ENCODE measurements at regions not wholly inside any gene's neighbourhood (a gene's known extent, or its start where the extent isn't known, plus 50 kb on each side); places are given as distances from the start of the nearest gene placed in this dataset.

DNA sequence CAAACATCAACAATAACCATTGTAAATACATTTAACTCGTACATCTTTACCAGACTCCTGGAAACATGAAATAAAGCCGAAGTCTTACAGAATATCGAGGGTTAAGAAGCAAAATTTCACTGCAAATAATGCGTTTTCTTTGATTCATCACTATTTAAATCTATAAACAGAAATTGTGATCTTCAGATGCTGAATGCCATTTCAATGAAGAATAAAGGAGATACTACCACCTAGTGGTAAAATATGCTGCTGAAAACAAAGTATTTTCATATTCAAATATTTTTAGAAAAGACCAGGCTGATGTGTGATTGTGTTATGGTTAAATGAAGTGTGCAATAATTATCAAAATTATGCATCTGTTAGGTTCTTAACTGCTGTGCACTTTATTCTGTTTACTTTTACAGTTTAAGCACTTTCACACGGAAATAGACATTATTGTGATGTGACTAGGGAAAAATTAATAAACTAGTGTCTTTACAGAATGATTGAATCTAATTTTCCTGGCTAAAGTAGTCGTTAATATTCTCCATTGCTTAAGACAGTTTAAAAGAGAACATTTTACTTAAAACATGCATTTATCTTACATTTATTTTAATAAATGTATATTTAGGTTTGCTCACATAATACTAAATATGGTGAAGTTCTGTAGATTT lies 1093.1 kb downstream of the MRPL39 start:
- H3K27me3 ChIP-seq (ENCODE audit: control insufficient read depth in 2 of 2, insufficient read depth in 2 of 2, low read length in 2 of 2): no peaks in the 10 kb centered on the region
- ChIA-PET CTCF (no interaction called here), POLR2A (no interaction called here)
- H4K20me1 ChIP-seq (replicated peaks; ENCODE audit: control insufficient read depth, extremely low read depth, insufficient read depth, low read length): no peaks in the 10 kb centered on the region
- H3K9me1 ChIP-seq (replicated peaks; ENCODE audit: control insufficient read depth, extremely low read depth, insufficient read depth, low read length): no peaks in the 10 kb centered on the region
- dilution Hi-C loops (cut with MboI; ENCODE audit: extremely low pct_ligation_motif_present, low sequenced_read_pairs): no loop called here
- TF ChIP-seq CTCF (IDR thresholded peaks at IDR 0.05; ENCODE audit: extremely low read depth in 1 of 2, insufficient read depth in 1 of 2, low read depth in 1 of 2, low read length in 2 of 2): no peak
- no peak for TF ChIP-seq JUN (IDR thresholded peaks at IDR 0.05; ENCODE audit: borderline replicate concordance, insufficient read depth, insufficient read length, low read depth)
- TF ChIP-seq EZH2 (IDR thresholded peaks at IDR 0.05; ENCODE audit: borderline replicate concordance, low read depth, low read length, severe bottlenecking): no peak
- TF ChIP-seq POLR2A (IDR thresholded peaks at IDR 0.05; ENCODE audit: low read depth, low read length): no peak
- no peak for TF ChIP-seq GATA2 (IDR thresholded peaks at IDR 0.05; ENCODE audit: insufficient read depth, insufficient read length, low read depth, low read length)
- TF ChIP-seq, protein P1, sequence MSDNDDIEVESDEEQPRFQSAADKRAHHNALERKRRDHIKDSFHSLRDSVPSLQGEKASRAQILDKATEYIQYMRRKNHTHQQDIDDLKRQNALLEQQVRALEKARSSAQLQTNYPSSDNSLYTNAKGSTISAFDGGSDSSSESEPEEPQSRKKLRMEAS (IDR thresholded peaks at IDR 0.05; ENCODE audit: insufficient read depth, insufficient read length): no peak
- TF ChIP-seq FOS (IDR thresholded peaks at IDR 0.05; ENCODE audit: borderline replicate concordance, insufficient read depth, low read length): no peak
- no peak for TF ChIP-seq POLR2AphosphoS5 (IDR thresholded peaks at IDR 0.05; ENCODE audit: insufficient read depth, low read depth, low read length)
- TF ChIP-seq MYC (IDR thresholded peaks at IDR 0.05; ENCODE audit: low read depth, low read length): no peak
- intact Hi-C loops (cut with micrococcal nuclease): no loop called here
- no peak overlapping the region for H3K4me3 ChIP-seq (replicated peaks in 1 of 3; ENCODE audit: insufficient read depth in 1 of 3, low read depth in 1 of 3, low read length in 3 of 3)
- H3K36me3 ChIP-seq (ENCODE audit: control insufficient read depth in 2 of 2, extremely low read depth in 1 of 2, insufficient read depth in 2 of 2, low read length in 2 of 2): no peaks in the 10 kb centered on the region
- H3K4me1 ChIP-seq (ENCODE audit: control insufficient read depth, extremely low read depth, insufficient read depth, low read length): no peaks in the 10 kb centered on the region
- DNase-seq (ENCODE audit: low read depth, low spot score): no peak
- H3K9me3 ChIP-seq (replicated peaks; ENCODE audit: control insufficient read depth, insufficient read depth, low read length): no peaks in the 10 kb centered on the region
- no peak overlapping the region for H3K9ac ChIP-seq (replicated peaks; ENCODE audit: extremely low read depth, insufficient read depth, low read length)
- no peaks in the 10 kb centered on the region for H3K79me2 ChIP-seq (ENCODE audit: control insufficient read depth, insufficient read depth, low read length)
- FAIRE-seq: no peak
- no peak overlapping the region for H3K4me2 ChIP-seq (ENCODE audit: insufficient read depth, low read length)
- no TSS peak for BruUV-seq (replicated peaks)
- no peak overlapping the region for H2AFZ ChIP-seq (ENCODE audit: low read depth, low read length)
- no peak overlapping the region for H3K27ac ChIP-seq (ENCODE audit: insufficient read depth, low read depth, low read length)

Data from endothelial cell of umbilical vein (primary cell).